Activated naive CD4-positive, alpha-beta T cell treated with anti-CD3 and anti-CD28 coated beads, Interleukin-2, amount 10 ng/mL, durations not matched to agents 7 days and 5 days (primary cell): ENCODE measurements at regions not wholly inside any gene's neighbourhood (a gene's known extent, or its start where the extent isn't known, plus 50 kb on each side); places are given as distances from the start of the nearest gene placed in this dataset.
"Not testable (repeated sequence)": the region's sequence is repeated elsewhere in the genome, so short reads cannot be mapped to it uniquely, and the experiment has no call there.

Source experiments
- CTCF ChIA-PET: fragments of 350-600 bp; sonication (Branson Sonifier 250); formaldehyde crosslinking; loops from one replicate; lab custom pipeline; 2021; ENCODE audit warnings: antibody characterized with exemption; lab: Charles Lee
- DNase-seq: peaks from one replicate; pipeline ENCODE4 v3.0.0-alpha.2; 2020
- H3K27ac Mint-ChIP-seq: one replicate; pipeline ENCODE4 v1.8.0; 2021; ENCODE audit warnings: mild to moderate bottlenecking, moderate library complexity, mixed read lengths
- H3K27me3 Mint-ChIP-seq: one replicate; pipeline ENCODE4 v1.8.0; 2021; ENCODE audit warnings: mild to moderate bottlenecking, mixed read lengths
- H3K36me3 Mint-ChIP-seq: one replicate; pipeline ENCODE4 v1.8.0; 2021; ENCODE audit warnings: mixed read lengths
- H3K4me1 Mint-ChIP-seq: one replicate; pipeline ENCODE4 v1.8.0; 2021; ENCODE audit warnings: mixed read lengths
- H3K4me3 Mint-ChIP-seq: one replicate; pipeline ENCODE4 v1.8.0; 2021; ENCODE audit warnings: mild to moderate bottlenecking, moderate library complexity, mixed read lengths
- H3K9me3 Mint-ChIP-seq: one replicate; pipeline ENCODE4 v1.8.0; 2021; ENCODE audit warnings: mixed read lengths

DNA sequence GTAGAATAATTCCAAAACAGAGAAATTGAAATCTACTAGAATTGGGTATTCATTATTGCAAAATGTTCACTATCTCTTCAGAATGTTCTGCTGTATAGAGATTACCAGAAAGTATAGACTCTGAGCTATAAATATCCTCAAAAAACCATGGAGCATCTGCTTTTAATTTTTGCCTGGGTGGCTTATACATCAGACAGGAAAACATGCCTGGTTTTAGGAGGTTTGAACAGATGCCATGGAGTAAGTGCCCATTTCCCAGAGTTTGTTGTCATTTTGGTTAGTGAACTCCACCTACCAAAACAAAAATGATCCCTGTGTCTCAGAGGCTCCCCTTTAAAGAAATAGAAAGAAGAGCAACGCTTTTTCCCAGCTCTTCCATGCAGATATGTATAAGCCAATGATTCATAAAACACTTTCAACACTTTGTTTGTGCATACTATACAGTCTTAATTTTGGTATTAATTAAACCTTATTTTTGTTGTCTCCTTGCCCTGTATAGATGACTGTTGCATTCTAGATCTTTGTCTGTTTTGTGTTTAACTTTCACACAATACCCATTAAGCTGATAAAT, 68.7 kb downstream of the MEPE start:
- no peaks in the 10 kb centered on the region for H3K36me3 Mint-ChIP-seq
- CTCF ChIA-PET = no interaction called here
- DNase-seq = no peak
- no peak overlapping the region for H3K4me3 Mint-ChIP-seq
- H3K27ac Mint-ChIP-seq = no peak overlapping the region
- H3K27me3 Mint-ChIP-seq = peaks cover 4% of the 10 kb centered on the region
- H3K9me3 Mint-ChIP-seq = no peaks in the 10 kb centered on the region
- H3K4me1 Mint-ChIP-seq = peaks cover 9% of the 10 kb centered on the region

DNA sequence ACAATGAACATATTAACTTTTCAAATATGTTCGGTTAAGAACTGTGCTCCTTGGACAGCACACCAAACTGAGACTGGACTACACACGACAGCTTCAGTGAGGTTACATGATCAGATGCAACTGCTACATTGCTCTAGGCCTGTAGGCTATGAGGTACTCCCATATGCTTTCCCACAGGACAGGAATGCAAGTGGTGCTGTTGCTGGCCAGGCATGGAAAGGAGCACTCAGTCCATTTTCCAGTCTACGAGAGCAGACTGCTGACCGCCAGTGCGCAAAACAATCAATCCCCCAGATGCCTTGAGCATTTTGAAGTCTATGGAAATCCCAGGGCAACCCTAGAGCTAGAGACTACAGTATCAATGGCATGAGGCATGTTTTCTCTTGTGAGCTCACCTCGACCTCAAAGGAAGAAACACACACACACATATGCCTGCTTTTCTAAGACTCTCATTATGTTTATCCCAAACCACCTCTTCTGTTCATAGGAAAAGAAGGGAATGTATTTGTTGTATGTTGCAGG, 70.8 kb upstream of the SPP1 start:
- Mint-ChIP-seq H3K4me3 (no peak overlapping the region), H3K27ac (no peak overlapping the region), H3K9me3 (no peaks in the 10 kb centered on the region), H3K36me3 (no peaks in the 10 kb centered on the region), H3K4me1 (no peaks in the 10 kb centered on the region), H3K27me3 (peaks cover 9% of the 10 kb centered on the region)
- DNase-seq = no peak
- CTCF ChIA-PET = interaction anchor here (1.1 to 1.4 kb wide), 2 partner anchors 16 to 69 kb away, joined by 3 to 4 read pairs; no protein-coding TSS in a partner anchor

DNA sequence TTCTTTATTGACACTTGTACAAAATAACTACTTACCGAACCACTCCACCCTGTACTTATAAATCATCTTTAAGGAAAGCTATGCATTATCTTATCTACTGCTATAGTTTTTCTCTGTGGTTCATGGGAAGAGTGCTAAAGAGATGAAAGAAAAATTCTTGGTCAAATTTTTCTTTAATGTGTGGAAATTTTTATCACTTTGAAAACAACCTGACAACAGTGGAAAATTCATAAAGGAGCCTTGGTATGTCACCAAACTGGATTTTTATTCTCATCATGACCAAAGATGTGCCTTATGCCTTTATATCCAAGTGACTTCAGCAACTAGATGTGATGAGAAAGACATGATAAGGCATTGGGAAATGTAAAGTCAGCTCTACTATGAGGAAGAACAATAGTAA, 67.2 kb upstream of the SPP1 start:
- Mint-ChIP-seq H3K4me3 (no peak overlapping the region), H3K27ac (no peak overlapping the region), H3K4me1 (no peaks in the 10 kb centered on the region), H3K9me3 (no peaks in the 10 kb centered on the region), H3K36me3 (no peaks in the 10 kb centered on the region), H3K27me3 (peaks cover 18% of the 10 kb centered on the region)
- no peak for DNase-seq
- CTCF ChIA-PET = no interaction called here

DNA sequence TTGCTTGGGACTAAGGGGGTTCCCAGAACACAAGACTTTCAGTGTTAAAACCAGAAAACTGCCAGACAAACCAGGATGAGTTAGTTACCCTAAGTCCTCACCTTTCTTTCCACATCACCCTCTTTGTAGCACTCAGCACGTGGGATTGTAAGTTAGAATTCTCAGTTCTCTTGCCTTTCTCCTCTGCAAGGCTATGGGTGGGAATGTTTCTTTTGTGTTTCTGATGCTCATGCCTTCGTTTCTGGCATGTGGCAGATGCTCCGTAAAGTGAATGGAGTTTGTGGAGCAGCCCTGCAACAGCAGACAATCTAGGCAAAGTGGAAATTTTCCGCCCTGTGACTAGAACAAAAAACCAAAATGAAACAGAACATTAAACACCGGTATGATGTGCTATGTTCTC, 64.7 kb upstream of the SPP1 start:
- no peak overlapping the region for H3K27ac Mint-ChIP-seq
- no peak for DNase-seq
- no peaks in the 10 kb centered on the region for H3K36me3 Mint-ChIP-seq
- H3K4me3 Mint-ChIP-seq = no peak overlapping the region
- no peaks in the 10 kb centered on the region for H3K9me3 Mint-ChIP-seq
- CTCF ChIA-PET = no interaction called here
- no peaks in the 10 kb centered on the region for H3K4me1 Mint-ChIP-seq
- peaks cover 18% of the 10 kb centered on the region for H3K27me3 Mint-ChIP-seq

DNA sequence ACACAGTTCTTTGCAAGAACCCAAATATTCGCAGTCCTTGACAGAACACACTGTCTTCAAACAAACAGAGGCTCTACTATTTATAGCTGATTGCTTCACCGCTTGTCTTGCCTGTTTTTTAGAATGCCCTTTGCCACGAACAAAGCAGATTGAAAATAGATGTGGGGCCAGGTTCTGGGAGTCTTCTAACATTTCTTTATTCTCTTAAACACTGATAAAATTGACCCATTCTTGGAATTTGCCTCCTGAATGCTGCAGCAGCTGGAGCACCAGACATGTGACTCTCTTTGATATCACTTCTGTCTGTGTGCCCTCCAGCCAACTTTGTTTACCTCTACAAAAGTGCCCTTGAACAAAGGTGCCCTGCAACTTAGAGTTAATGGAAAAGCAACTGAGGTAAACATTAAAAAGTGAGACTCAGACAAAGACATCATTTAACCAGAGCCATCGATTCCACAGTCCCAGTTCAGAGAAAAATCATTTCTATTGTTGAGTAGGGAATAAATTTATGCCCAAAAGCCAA, 64.2 kb upstream of the SPP1 start:
- Mint-ChIP-seq H3K4me1 (no peaks in the 10 kb centered on the region), H3K36me3 (no peaks in the 10 kb centered on the region), H3K27me3 (peaks cover 18% of the 10 kb centered on the region), H3K27ac (no peak overlapping the region), H3K4me3 (no peak overlapping the region), H3K9me3 (no peaks in the 10 kb centered on the region)
- CTCF ChIA-PET = no interaction called here
- DNase-seq = no peak

DNA sequence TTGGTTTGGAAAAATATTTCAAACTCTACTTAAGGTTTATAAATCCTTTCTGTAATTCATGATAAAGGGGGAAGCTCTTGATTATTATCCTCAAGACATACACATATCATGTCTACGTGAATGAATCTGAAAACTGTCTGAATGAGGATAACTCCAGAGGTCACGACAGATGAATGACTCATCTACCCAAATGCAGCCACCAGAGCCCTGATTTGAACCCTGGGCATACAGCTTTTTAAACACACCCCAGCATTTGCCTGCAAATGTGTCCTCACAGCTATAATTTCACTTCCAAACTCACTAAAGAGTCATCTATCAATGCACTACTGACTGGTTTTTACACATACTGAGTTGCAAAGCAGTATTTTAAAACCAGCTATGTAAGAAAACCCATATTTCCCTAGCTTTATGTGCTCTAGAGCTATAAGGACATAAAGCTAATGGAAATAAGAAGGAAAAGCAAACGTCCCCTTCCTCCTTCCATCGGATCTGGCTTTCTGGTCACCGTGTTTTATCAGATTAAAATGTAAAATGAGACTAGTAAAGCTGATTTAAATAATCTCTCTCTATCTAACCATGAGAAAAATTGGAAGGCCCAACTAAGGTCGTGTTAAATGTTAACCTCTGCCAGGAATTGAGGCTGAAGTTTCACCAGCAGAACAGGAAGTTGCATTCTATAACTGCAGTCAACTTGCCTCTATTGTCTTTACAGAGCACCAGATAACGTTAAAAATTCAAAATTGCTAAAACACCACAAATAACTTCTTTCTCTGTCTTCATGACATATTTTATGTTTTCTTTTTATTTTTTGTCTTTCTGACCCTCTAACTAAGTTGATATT, 63.1 kb upstream of the SPP1 start:
- Mint-ChIP-seq H3K27ac (no peak overlapping the region), H3K27me3 (peaks cover 14% of the 10 kb centered on the region), H3K4me1 (no peaks in the 10 kb centered on the region), H3K4me3 (no peak overlapping the region), H3K36me3 (no peaks in the 10 kb centered on the region), H3K9me3 (no peaks in the 10 kb centered on the region)
- CTCF ChIA-PET = interaction anchor here (0.6 kb wide), 1 partner anchor 898 kb away, joined by 3 read pairs; no protein-coding TSS in a partner anchor
- DNase-seq = no peak

DNA sequence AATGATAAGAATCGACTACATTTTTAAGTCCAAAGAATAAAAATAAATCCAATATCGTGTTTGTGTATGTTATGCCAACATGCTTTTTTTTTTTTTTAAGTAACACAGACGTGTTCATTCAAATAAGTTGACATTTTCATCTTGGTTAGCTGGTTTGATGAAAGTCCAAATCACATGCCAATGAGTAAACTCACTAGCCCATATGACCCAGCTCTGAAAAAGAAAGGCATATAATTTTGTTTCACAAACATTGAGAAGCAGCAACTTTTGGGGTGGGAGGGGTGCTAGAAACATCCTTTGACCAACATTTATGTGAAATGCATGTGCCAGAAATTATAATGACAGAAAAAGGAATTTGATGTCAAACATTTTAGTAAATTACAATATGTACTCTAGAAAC, 61.6 kb upstream of the SPP1 start:
- Mint-ChIP-seq H3K4me3 (no peak overlapping the region), H3K9me3 (no peaks in the 10 kb centered on the region), H3K4me1 (no peaks in the 10 kb centered on the region), H3K27ac (no peak overlapping the region), H3K27me3 (peaks cover 15% of the 10 kb centered on the region), H3K36me3 (no peaks in the 10 kb centered on the region)
- CTCF ChIA-PET = interaction anchor here (0.6 kb wide), 1 partner anchor 1750 kb away, joined by 4 read pairs; no protein-coding TSS in a partner anchor
- DNase-seq = no peak

DNA sequence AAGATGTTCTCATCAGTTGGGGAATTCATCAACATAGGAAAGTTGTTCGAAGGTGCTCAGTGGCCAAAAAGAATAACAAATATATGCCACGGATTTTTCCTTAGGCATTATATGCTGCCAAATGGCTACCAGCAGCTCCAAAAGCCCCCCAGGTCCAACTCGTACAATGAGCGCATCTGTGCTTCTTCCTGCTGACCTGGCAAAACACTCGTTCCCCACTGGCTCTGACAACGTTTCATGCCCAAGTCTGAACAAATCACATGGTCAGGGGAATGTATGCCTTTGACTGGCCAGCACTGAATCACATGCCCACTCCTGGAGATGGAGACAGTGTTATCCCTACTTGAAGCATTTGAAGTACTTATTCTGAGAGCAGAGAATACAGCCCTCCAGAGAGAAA, 59.9 kb upstream of the SPP1 start:
- peaks cover 5% of the 10 kb centered on the region for H3K27me3 Mint-ChIP-seq
- H3K36me3 Mint-ChIP-seq = no peaks in the 10 kb centered on the region
- no peak for DNase-seq
- H3K4me1 Mint-ChIP-seq = no peaks in the 10 kb centered on the region
- no peak overlapping the region for H3K27ac Mint-ChIP-seq
- no peak overlapping the region for H3K4me3 Mint-ChIP-seq
- no peaks in the 10 kb centered on the region for H3K9me3 Mint-ChIP-seq
- CTCF ChIA-PET = no interaction called here

DNA sequence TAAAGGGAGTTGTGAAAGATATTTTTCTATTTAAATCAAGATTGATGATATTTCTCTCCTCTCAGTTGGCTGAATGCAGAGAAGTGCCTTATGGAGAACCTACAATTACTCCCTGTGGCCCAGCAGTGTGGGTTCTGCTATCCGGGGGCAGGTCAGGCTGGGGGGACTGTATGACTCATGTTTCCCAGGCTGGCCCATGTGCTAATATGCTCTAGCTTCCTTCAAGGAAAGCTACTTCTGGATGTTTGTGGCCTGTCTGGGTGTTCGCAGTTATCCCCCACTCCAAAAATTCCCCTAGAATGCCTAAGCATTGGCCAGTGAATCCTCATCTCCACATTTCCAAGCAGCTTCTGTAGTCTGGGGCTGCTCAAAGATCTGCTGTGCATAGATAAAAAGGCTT, 58.9 kb upstream of the SPP1 start:
- no peaks in the 10 kb centered on the region for H3K9me3 Mint-ChIP-seq
- H3K36me3 Mint-ChIP-seq = no peaks in the 10 kb centered on the region
- CTCF ChIA-PET = no interaction called here
- no peak for DNase-seq
- H3K4me1 Mint-ChIP-seq = no peaks in the 10 kb centered on the region
- H3K4me3 Mint-ChIP-seq = no peak overlapping the region
- H3K27ac Mint-ChIP-seq = no peak overlapping the region
- peaks cover 5% of the 10 kb centered on the region for H3K27me3 Mint-ChIP-seq

DNA sequence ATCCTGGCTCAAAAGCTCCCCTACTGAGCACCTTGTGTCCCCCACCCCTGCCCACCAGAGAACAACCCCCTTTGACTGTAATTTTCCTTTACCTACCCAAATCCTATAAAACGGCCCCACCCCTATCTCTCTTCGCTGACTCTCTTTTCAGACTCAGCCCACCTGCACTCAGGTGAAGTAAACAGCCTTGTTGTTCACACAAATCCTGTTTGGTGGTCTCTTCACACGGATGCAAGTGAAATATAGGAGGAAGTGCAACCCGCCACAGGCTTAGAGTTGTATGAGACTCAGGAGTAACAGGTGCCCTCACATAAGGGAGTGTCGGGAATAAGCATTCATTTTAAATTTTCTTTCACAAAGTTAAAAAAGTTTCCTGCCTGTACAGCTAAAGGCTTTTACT, 57.6 kb upstream of the SPP1 start:
- H3K36me3 Mint-ChIP-seq, H3K4me1 Mint-ChIP-seq, DNase-seq, H3K27me3 Mint-ChIP-seq, H3K27ac Mint-ChIP-seq, CTCF ChIA-PET, H3K9me3 Mint-ChIP-seq, H3K4me3 Mint-ChIP-seq: not testable (repeated sequence)

DNA sequence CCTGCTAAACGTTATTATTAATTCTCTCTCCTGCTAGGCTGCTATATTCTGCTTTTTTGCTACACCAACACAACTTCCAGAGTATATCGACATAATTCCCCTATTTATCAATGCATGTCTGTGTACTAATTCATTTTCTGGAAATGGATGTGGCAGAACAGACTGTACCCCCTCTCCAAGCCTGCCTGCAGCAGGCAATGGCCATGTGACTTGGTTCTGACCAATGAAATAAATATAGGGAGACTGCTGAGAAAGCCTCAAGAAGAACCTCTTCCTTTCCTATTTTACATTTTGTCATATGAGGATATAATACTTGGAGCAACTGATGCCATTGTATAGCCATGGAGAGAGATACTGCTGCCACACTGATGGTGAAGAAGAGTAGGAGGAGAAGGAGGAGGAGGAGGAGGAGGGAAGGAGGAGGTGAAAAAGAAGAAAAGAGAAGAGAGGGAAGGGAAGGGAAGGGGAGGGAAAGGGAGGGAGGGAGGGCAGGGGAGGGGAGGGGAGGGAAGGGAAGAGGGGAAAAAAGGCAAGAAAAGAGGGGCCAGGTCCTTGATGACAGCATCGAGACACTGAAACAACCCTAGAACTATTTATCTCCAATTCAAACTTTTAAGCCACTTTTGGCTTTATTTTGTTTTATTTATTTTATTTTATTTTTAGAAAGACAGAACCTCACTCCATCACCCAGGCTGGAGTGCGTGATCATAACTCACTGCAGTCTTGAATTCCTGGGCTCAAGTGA, 57.0 kb upstream of the SPP1 start:
- no peak overlapping the region for H3K27ac Mint-ChIP-seq
- no peaks in the 10 kb centered on the region for H3K9me3 Mint-ChIP-seq
- no peaks in the 10 kb centered on the region for H3K4me1 Mint-ChIP-seq
- peaks cover 5% of the 10 kb centered on the region for H3K27me3 Mint-ChIP-seq
- no peaks in the 10 kb centered on the region for H3K36me3 Mint-ChIP-seq
- CTCF ChIA-PET = no interaction called here
- no peak for DNase-seq
- H3K4me3 Mint-ChIP-seq = no peak overlapping the region

DNA sequence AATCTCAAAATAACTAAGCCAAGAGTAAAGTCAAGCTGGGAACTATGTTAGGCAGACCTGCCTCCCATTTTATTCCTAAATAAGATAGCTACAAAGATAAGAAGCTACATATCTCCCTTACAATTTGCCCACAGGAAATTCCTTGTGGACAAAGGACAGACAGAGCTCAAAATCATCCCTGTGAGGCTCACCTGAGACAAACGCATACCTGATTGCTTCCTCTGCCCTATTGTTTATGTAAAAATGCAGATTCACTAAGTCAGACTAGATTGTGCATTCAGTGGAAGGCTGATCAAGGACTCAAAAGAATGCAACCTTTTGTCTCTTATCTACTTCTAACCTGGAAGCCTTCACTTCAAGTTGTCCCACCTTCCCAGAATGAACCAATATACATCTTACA, 56.2 kb upstream of the SPP1 start:
- H3K27ac Mint-ChIP-seq, H3K36me3 Mint-ChIP-seq, H3K4me3 Mint-ChIP-seq, H3K27me3 Mint-ChIP-seq, H3K9me3 Mint-ChIP-seq, DNase-seq, CTCF ChIA-PET, H3K4me1 Mint-ChIP-seq: not testable (repeated sequence)

DNA sequence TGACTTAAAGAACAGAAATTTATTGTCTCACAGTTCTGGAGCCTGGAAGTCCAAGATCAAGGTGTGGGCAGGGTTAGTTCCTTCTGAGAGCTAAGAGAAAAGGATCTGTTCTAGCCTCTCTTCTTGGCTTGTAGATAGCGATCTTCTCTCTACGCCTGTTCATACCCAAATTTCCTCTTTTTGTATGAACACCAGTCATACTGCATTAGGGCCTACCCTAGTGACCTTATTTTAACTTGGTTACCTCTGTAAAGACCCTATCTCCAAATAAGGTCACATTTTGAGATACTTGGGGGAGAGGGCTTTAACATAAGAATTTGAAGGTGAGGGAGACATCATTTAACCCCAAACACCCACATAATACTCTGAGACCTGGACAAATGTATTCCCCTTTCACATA, 55.6 kb upstream of the SPP1 start:
- H3K27ac Mint-ChIP-seq = no peak overlapping the region
- peaks cover 5% of the 10 kb centered on the region for H3K27me3 Mint-ChIP-seq
- H3K4me1 Mint-ChIP-seq = no peaks in the 10 kb centered on the region
- no peak for DNase-seq
- no peaks in the 10 kb centered on the region for H3K9me3 Mint-ChIP-seq
- CTCF ChIA-PET = no interaction called here
- no peaks in the 10 kb centered on the region for H3K36me3 Mint-ChIP-seq
- H3K4me3 Mint-ChIP-seq = no peak overlapping the region

DNA sequence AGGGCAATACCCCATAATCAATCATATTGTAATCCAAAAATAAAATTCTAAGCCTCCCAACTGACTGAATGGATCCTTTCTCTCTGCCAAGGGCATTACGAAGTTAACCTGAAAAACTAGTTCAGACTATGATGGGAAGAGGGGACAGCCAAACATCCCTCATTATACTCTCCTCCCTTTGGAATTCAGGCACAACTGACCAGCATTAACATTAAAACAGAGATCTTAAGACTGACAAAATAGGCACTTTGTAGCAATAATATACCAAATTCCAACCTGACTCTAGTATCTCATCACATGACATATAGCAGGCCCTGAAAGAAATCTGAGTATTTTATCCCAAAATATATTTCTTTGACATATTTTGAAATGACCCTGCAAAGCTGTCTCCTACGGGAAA, 55.0 kb upstream of the SPP1 start:
- H3K9me3 Mint-ChIP-seq = no peaks in the 10 kb centered on the region
- H3K4me3 Mint-ChIP-seq = no peak overlapping the region
- no peaks in the 10 kb centered on the region for H3K36me3 Mint-ChIP-seq
- peaks cover 5% of the 10 kb centered on the region for H3K27me3 Mint-ChIP-seq
- H3K27ac Mint-ChIP-seq = no peak overlapping the region
- CTCF ChIA-PET = no interaction called here
- no peaks in the 10 kb centered on the region for H3K4me1 Mint-ChIP-seq
- no peak for DNase-seq
